Mammary epithelial cell (primary cell): ENCODE measurements at regions not wholly inside any gene's neighbourhood (a gene's known extent, or its start where the extent isn't known, plus 50 kb on each side); places are given as distances from the start of the nearest gene placed in this dataset.

ENCODE experiments used
- EZH2 ChIP-seq: IDR thresholded peaks from 2 replicates; pipeline ENCODE4 v1.6.1; 2012; ENCODE audit warnings: low read length, inconsistent platforms, borderline replicate concordance
- TF ChIP-seq, protein P1 (sequence below), 2 donors: IDR thresholded peaks in 1 of 2; conservative IDR thresholded peaks in 1 of 2; 2 replicates each; pipeline ENCODE4 v1.5.1; 2011 to 2012; ENCODE audit warnings: inconsistent platforms in 2 of 2, low read length in 2 of 2, mild to moderate bottlenecking in 2 of 2, control low read depth in 1 of 2, low read depth in 1 of 2; ENCODE audit not compliant: insufficient read depth in 1 of 2; ENCODE audit errors: extremely low read depth in 1 of 2

DNA sequence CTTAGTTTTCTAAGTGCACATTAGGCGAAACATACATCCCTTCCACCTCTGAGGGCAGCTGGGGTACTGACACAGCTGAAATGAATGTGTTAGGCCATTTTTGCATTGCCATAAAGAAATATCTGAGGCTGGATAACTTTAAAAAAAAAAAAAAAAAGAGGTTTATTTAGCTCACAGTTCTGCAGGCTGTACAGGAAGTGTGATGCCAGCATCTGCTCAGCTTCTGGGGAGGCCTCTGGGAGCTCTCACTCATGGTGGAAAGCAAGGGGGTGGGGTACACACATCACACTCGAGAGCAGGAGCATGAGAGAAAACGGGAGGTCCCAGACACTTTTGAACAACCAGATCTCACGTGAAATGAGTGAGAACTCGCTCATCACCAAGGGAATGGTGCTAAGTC is 158.1 kb downstream of the PSMG1 start:
- TF ChIP-seq, protein P1, sequence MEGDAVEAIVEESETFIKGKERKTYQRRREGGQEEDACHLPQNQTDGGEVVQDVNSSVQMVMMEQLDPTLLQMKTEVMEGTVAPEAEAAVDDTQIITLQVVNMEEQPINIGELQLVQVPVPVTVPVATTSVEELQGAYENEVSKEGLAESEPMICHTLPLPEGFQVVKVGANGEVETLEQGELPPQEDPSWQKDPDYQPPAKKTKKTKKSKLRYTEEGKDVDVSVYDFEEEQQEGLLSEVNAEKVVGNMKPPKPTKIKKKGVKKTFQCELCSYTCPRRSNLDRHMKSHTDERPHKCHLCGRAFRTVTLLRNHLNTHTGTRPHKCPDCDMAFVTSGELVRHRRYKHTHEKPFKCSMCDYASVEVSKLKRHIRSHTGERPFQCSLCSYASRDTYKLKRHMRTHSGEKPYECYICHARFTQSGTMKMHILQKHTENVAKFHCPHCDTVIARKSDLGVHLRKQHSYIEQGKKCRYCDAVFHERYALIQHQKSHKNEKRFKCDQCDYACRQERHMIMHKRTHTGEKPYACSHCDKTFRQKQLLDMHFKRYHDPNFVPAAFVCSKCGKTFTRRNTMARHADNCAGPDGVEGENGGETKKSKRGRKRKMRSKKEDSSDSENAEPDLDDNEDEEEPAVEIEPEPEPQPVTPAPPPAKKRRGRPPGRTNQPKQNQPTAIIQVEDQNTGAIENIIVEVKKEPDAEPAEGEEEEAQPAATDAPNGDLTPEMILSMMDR (conservative IDR thresholded peaks at IDR 0.05 in 1 of 2, IDR thresholded peaks at IDR 0.05 in 1 of 2; ENCODE audit: extremely low read depth in 1 of 2, insufficient read depth in 1 of 2, low read depth in 1 of 2, low read length in 2 of 2): no peak
- no peak for TF ChIP-seq EZH2
